Aorta (tissue), 5 donors: ENCODE measurements at regions not wholly inside any gene's neighbourhood (a gene's known extent, or its start where the extent isn't known, plus 50 kb on each side); places are given as distances from the start of the nearest gene placed in this dataset.
A peak's percentile ranks its signal among the peaks of the same experiment; 100 is the strongest.

ENCODE experiments used
- ATAC-seq: fragments of 200-7000 bp; cut with Tn5 transposase; one replicate; pipeline ENCODE4 v1.9.1; 2022; ENCODE audit warnings: moderate library complexity; ENCODE audit not compliant: low FRiP score
- DNase-seq, 2 donors: peaks; one replicate each; pipeline ENCODE4 v3.0.0-alpha.2; 2020
- H3K27ac ChIP-seq, 2 donors: one replicate each; pipeline ENCODE4 v1.5.1; 2013; ENCODE audit warnings: low read length in 2 of 2, mild to moderate bottlenecking in 2 of 2, moderate library complexity in 2 of 2, control low read depth in 1 of 2, inconsistent platforms in 1 of 2, low read depth in 1 of 2
- H3K27me3 ChIP-seq, 2 donors: one replicate each; pipeline ENCODE4 v1.6.1; 2013; ENCODE audit warnings: control low read depth in 1 of 2, low read length in 1 of 2, mild to moderate bottlenecking in 1 of 2, moderate library complexity in 1 of 2; ENCODE audit not compliant: insufficient read depth in 2 of 2, control insufficient read depth in 1 of 2
- H3K36me3 ChIP-seq, 2 donors: one replicate each; pipeline ENCODE4 v1.6.1; 2013; ENCODE audit warnings: control low read depth in 1 of 2, low read length in 1 of 2, mild to moderate bottlenecking in 1 of 2; ENCODE audit not compliant: insufficient read depth in 2 of 2, control insufficient read depth in 1 of 2
- H3K4me1 ChIP-seq, 2 donors: one replicate each; pipeline ENCODE4 v1.6.1; 2013; ENCODE audit warnings: low read length in 2 of 2, control low read depth in 1 of 2, mild to moderate bottlenecking in 1 of 2, moderate library complexity in 1 of 2; ENCODE audit not compliant: insufficient read depth in 2 of 2, control insufficient read depth in 1 of 2
- H3K4me3 ChIP-seq, 2 donors: one replicate each; pipeline ENCODE4 v1.5.1; 2013; ENCODE audit warnings: low read length in 2 of 2, control low read depth in 1 of 2, mild to moderate bottlenecking in 1 of 2
- H3K9me3 ChIP-seq: one replicate; pipeline ENCODE4 v1.6.1; 2013; ENCODE audit warnings: mild to moderate bottlenecking, low read length; ENCODE audit not compliant: control insufficient read depth
- WGBS, 2 donors: extraction: QIAGEN DNeasy Blood & Tissue Kit; methylation state at CpG; one replicate each; pipeline ENCODE4 v1.1.7; 2013; 5-methylcytosine and 5-hydroxymethylcytosine counted together
- intact Hi-C, 2 donors: fragments of 100-400 bp; cut with DNase I; formaldehyde crosslinking; loops; one replicate each; pipeline versions ENCODE4 v1.14.2 to v1.15.0; 2022
- donor health status: healthy with polysubstance abuse.
- donor health status: Bipolar disorder and iron deficiency.
- donor health status: DM: no; HTN: no; CAD: no.
- donor health status: DM: no; HTN: no; CAD: no.
- donor health status: DM: yes; HTN: yes; CAD: no.

GRCh38 chr2:9770006-9770307, 73.3 kb upstream of the TAF1B start:
- 48 to 55% methylated on average over 6 of the region's 6 CpGs for WGBS, 2 donors
- intact Hi-C loops: no loop called here
- no peaks in the 10 kb centered on the region for H3K9me3 ChIP-seq
- no peak overlapping the region for H3K27ac ChIP-seq
- H3K4me3 ChIP-seq: no peak overlapping the region
- ATAC-seq (no peak), DNase-seq (no peak)
- H3K4me1 ChIP-seq: no peaks in the 10 kb centered on the region
- H3K27me3 ChIP-seq: no peaks in the 10 kb centered on the region
- H3K36me3 ChIP-seq: no peaks in the 10 kb centered on the region

- no peaks in the 10 kb centered on the region for H3K4me1 ChIP-seq
- H3K36me3 ChIP-seq: no peaks in the 10 kb centered on the region
- intact Hi-C loops: no loop called here
- H3K9me3 ChIP-seq: no peaks in the 10 kb centered on the region
- DNase-seq (no peak), ATAC-seq (peak; percentile 50)
- no peak overlapping the region for H3K4me3 ChIP-seq
- H3K27me3 ChIP-seq: no peaks in the 10 kb centered on the region
- 56 to 58% methylated on average over 27 of the region's 27 CpGs for WGBS, 2 donors
- no peak overlapping the region for H3K27ac ChIP-seq
These were observed 72.8 kb upstream of the TAF1B start for GRCh38 chr2:9770308-9771100.

GRCh38 chr2:9771101-9771449, 72.2 kb upstream of the TAF1B start:
- 80 to 93% methylated on average over 4 to 5 of the region's 5 CpGs for WGBS, 2 donors
- no peak overlapping the region for H3K4me3 ChIP-seq
- no peaks in the 10 kb centered on the region for H3K36me3 ChIP-seq
- no peaks in the 10 kb centered on the region for H3K4me1 ChIP-seq
- H3K27me3 ChIP-seq: no peaks in the 10 kb centered on the region
- peak; percentile 2 for ATAC-seq
- H3K9me3 ChIP-seq: no peaks in the 10 kb centered on the region
- no peak overlapping the region for H3K27ac ChIP-seq
- intact Hi-C loops: no loop called here
- no peak for DNase-seq

- Histone ChIP-seq H3K27me3 (no peaks in the 10 kb centered on the region), H3K36me3 (no peaks in the 10 kb centered on the region), H3K4me1 (no peaks in the 10 kb centered on the region), H3K27ac (no peak overlapping the region), H3K9me3 (no peaks in the 10 kb centered on the region), H3K4me3 (no peak overlapping the region)
- ATAC-seq (peak; percentile 10), DNase-seq (no peak)
- intact Hi-C loops: no loop called here
- 44 to 51% methylated on average over 8 of the region's 8 CpGs for WGBS, 2 donors
These were observed 71.7 kb upstream of the TAF1B start for GRCh38 chr2:9771481-9772017.

- no peak for DNase-seq
- Histone ChIP-seq H3K36me3 (no peaks in the 10 kb centered on the region), H3K27ac (no peak overlapping the region), H3K4me3 (no peak overlapping the region), H3K4me1 (no peaks in the 10 kb centered on the region), H3K27me3 (no peaks in the 10 kb centered on the region), H3K9me3 (no peaks in the 10 kb centered on the region)
- intact Hi-C loops: no loop called here
- 93 to 94% methylated on average over 22 of the region's 22 CpGs for WGBS, 2 donors
- no peak for ATAC-seq
These were observed 71.0 kb upstream of the TAF1B start for GRCh38 chr2:9772035-9772998.

- no peak overlapping the region for H3K27ac ChIP-seq
- H3K9me3 ChIP-seq: no peaks in the 10 kb centered on the region
- H3K4me1 ChIP-seq: no peaks in the 10 kb centered on the region
- intact Hi-C loops: no loop called here
- no peaks in the 10 kb centered on the region for H3K27me3 ChIP-seq
- 88 to 90% methylated on average over 23 of the region's 23 CpGs for WGBS, 2 donors
- DNase-seq (no peak), ATAC-seq (no peak)
- no peaks in the 10 kb centered on the region for H3K36me3 ChIP-seq
- no peak overlapping the region for H3K4me3 ChIP-seq
These were observed 70.0 kb upstream of the TAF1B start for GRCh38 chr2:9772999-9773902.

- DNase-seq: peak in 1 of 2 donors; percentile 11
- Histone ChIP-seq H3K4me1 (no peaks in the 10 kb centered on the region), H3K27me3 (no peaks in the 10 kb centered on the region), H3K4me3 (no peak overlapping the region), H3K27ac (no peak overlapping the region), H3K9me3 (no peaks in the 10 kb centered on the region), H3K36me3 (no peaks in the 10 kb centered on the region)
- 42 to 56% methylated on average over 3 of the region's 3 CpGs for WGBS, 2 donors
- intact Hi-C loops: no loop called here
- no peak for ATAC-seq
These were observed 69.4 kb upstream of the TAF1B start for GRCh38 chr2:9773903-9774239.

GRCh38 chr2:9774266-9774665, 69.0 kb upstream of the TAF1B start:
- no peaks in the 10 kb centered on the region for H3K4me1 ChIP-seq
- 79 to 87% methylated on average over 12 of the region's 12 CpGs for WGBS, 2 donors
- H3K9me3 ChIP-seq: no peaks in the 10 kb centered on the region
- peak in 1 of 2 donors; percentile 49 for DNase-seq
- H3K36me3 ChIP-seq: no peaks in the 10 kb centered on the region
- no peak for ATAC-seq
- no peak overlapping the region for H3K4me3 ChIP-seq
- H3K27ac ChIP-seq: no peak overlapping the region
- H3K27me3 ChIP-seq: no peaks in the 10 kb centered on the region
- intact Hi-C loops: no loop called here
